HG03469 (cell line): ENCODE measurements at regions not wholly inside any gene's neighbourhood (a gene's known extent, or its start where the extent isn't known, plus 50 kb on each side); places are given as distances from the start of the nearest gene placed in this dataset.
A peak's percentile ranks its signal among the peaks of the same experiment; 100 is the strongest.
"Not testable (repeated sequence)": the region's sequence is repeated elsewhere in the genome, so short reads cannot be mapped to it uniquely, and the experiment has no call there.

Source experiments
- ATAC-seq: cut with Tn5 transposase; IDR thresholded peaks from one replicate; pipeline ENCODE4 v1.9.1; 2021; ENCODE audit warnings: mild to moderate bottlenecking, moderate library complexity, moderate number of reproducible peaks; ENCODE audit not compliant: unreplicated experiment

DNA sequence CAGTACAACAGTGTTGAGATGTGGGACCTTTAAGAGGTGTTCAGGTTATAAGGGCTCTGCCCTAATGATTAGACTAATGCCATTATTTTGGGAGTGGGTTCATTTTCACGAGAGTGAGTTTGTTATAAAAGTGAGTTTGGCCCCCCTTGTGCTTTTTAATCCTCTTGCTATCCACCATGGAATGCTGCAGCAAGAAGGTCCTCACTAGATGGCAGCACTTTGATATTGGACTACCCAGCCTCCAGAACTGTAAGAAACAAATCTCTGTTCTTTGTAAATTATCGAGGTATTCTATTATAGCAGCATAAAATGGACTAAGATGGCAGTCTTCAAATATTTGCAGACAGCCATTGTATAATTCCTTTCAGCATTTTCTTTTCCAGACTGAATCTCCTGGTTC, 212.4 kb downstream of the LRRC70 start:
- no peak for ATAC-seq

DNA sequence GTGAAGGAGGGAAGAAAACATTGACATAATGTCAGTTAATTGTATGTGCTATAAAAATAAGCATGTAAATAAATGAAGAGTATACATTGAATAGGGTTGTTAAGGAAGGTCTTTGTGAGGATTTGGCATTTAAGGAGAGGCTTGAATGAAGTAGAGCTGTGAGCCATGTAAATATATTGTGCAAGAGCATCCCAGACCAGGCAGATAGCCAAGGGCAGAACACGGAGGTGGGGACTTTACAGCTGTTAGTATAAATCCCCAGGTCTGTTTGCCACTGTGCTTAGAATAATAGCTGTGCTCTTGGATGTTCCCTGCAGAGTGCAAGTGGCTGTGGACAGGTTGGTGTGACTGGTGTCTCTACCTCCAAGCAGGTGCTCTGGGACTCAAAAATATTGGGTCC, 211.7 kb downstream of the LRRC70 start:
- ATAC-seq: no peak

- ATAC-seq: no peak
Observed at GRCh38 chr5:62786099-62786498, 207.5 kb downstream of the LRRC70 start.

DNA sequence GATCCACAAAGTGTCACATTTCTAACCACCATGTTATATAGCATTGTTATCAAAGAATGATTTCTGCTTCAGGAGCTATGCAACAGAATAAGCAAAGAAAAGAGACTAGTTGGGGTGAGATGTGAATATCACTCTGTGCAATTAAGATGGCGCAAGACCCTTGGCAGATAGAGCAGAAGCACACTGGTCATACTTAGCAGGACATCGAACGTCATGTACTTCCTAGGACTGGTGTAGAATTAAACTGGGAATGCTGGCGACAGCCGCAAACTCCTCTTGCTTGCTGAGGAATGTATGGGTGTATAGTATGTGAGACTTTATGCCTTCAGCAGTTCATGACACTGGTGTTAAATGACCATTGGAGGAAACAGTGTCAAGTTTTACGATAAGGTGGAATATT, 207.0 kb downstream of the LRRC70 start:
- no peak for ATAC-seq

DNA sequence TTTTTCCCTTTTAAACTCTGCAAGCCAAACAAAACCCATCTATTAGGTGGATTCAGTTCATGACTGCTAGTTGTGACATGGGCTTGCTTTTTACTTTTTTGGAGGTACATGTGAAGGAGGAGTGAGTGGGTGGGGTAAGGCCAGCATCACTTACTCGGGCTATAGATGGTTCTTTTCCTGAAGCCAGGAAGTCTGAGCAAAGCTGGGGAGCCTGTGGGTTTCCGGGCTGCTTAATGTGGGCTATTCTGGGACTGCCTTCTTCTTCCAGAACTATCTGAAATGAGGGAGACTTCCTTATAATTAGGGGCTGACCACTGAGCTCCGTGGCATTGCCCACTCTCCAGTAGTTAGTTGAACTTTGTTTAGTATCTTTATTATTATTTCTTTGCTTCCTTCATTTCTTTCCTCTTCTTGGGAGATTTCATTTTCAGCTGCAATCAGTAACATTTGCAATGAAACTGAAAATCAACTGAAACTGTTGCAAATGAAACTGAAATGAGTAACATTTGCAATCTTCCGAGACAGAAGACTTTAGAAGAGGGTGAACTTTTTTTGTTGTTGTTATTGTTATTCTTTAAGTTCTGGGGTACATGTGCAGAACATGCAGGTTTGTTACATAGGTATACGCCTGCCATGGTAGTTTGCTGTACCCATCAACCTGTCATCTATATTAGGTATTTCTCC, 204.9 kb downstream of the LRRC70 start:
- ATAC-seq: no peak

GRCh38 chr5:62780888-62781287, 202.3 kb downstream of the LRRC70 start:
- ATAC-seq: no peak

DNA sequence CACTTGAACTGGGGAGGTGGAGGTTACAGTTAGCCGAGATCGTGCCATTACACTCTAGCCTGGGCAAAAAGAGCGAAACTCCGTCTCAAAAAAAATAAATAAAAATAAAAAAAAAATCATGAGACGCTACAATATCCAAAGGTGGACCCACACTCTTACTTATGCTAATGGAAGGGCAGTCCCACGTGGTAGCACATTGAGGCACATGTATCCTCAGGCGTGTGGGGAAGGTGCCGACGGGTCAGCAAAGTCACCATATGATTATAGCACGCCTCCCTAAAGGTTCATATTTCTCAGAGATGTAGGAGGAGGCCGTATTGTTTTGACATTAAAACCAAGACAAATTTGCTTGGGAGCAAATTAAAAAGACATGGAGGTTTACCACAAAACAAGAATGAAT, 201.6 kb downstream of the LRRC70 start:
- no peak for ATAC-seq

- ATAC-seq: no peak
Observed at GRCh38 chr5:62779010-62779422, 200.4 kb downstream of the LRRC70 start.

DNA sequence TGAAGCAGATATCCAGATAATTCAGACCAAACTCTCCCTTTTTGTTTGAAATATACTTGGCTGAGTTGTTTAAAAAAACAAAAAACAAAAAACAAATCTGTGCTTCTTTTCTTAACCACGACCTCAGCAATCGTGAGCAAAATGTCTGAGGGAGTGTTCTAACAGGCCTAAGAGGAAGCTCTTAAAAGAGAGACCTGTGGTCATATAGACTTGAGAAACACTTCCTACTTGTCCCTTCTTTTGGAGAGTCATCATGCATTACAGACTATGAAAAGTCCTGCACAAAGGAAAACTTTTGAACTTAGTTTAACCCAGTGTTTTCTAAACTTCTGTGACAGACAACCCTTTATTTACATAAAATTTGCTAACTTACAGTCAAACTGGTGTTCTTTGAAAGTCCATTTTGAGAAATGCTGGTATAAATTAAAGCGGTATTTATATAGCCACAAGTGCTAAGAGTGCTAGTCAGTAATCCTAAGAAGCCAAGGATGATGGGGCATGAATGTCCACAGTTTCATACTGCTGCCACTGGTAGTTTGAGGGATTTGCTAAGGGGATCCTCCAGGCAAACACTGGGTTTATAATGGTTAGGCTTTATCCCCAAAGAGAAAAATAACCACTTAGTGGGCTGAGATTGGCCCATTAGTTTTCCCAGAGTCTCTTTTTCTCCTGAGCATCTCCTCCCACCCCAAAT, 199.8 kb downstream of the LRRC70 start:
- no peak for ATAC-seq

GRCh38 chr5:62777081-62777480, 198.5 kb downstream of the LRRC70 start:
- ATAC-seq: not testable (repeated sequence)

GRCh38 chr5:62776592-62776991, 198.0 kb downstream of the LRRC70 start:
- not testable (repeated sequence) for ATAC-seq

GRCh38 chr5:62773460-62773859, 194.8 kb downstream of the LRRC70 start:
- ATAC-seq: no peak

DNA sequence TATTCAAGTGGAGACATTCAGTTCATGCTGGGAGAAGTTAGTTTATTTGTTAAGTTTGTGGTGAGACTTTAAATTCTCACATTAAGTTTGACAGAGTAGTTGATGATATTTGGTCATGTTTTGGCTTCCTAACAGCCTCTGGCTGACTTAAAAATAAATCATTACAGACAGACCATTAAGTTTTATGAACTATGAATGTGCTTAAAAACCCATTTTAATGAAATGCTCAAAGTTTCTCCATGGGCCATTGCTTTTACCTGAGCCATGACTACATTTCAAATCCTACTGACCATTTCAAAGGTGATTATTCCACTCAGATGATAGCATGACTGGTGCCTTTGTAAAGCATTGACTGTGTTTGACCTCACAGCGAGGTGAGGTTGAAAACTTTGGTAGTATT, 192.7 kb downstream of the LRRC70 start:
- no peak for ATAC-seq

- ATAC-seq: no peak
Observed at GRCh38 chr5:62767650-62768049, 189.0 kb downstream of the LRRC70 start.

- no peak for ATAC-seq
Observed at GRCh38 chr5:62767077-62767476, 188.5 kb downstream of the LRRC70 start.

- ATAC-seq: peak; percentile 44
Observed at GRCh38 chr5:62762503-62762902, 183.9 kb downstream of the LRRC70 start.

DNA sequence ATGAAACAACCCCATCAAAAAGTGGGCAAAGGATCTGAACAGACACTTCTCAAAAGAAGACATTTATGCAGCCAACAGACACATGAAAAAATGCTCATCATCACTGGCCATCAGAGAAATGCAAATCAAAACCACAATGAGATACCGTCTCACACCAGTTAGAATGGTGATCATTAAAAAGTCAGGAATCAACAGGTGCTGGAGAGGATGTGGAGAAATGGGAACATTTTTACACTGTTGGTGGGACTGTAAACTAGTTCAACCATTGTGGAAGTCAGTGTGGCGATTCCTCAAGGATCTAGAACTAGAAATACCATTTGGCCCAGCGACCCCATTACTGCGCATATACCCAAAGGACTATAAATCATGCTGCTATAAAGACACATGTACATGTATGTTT, 179.1 kb downstream of the LRRC70 start:
- not testable (repeated sequence) for ATAC-seq

- ATAC-seq: not testable (repeated sequence)
Observed at GRCh38 chr5:62752998-62753367, 174.4 kb downstream of the LRRC70 start.

DNA sequence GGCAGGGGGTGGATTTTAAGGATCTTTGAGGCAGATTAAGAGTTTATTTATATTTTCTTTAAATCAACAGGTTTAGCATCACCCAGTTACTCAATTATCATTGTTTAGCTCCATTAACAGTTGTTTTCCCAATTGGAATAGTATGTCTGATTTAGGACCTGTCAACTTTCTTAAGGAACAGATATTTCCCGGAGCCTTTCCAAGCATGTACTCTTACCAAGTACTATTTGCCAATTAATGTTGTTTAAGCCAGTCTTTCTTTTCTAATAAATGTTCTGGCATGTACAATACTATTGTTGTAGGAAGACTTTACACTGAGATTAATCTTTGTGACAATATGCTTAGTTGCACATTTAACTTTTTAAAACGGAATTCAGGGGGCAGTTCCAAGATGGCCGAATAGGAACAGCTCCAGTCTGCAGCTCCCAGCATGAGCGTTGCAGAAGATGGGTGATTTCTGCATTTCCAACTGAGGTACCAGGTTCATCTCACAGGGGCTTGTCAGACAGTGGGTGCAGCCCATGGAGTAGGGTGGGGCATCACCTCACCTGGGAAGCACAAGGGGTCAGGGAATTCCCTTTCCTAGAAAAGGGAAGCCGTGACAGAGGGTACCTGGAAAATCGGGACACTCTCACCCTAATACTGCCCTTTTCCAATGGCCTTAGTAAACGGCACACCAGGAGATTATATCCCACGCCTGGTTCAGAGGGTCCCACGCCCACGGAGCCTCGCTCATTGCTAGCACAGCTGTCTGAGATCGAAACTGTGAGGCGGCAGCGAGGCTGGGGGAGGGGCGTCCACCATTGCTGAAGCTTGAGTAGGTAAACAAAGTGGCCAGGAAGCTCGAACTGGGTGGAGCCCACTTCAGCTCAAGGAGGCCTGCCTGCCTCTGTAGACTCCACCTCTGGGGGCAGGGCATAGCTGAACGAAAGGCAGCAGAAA, 173.7 kb downstream of the LRRC70 start:
- not testable (repeated sequence) for ATAC-seq

DNA sequence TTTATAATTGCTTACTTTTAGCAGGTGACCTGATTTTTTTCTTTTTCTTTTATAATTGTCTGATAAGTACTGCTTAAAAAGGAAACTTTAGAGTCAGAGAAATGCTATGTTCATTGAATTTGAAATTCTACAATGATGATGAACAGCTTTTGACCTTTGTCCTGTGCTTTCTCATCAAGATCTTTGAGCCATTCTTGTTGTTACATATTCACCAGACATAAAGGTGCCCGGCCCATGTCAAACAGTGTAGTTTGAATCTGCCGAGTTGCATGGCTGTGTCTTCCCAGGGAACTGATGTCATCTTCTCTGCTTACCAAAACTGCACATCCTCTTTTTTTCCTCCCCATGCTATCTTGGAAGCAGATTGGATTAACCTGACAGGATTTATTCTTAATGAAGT, 163.6 kb downstream of the LRRC70 start:
- ATAC-seq: no peak

GRCh38 chr5:62741761-62742160, 163.1 kb downstream of the LRRC70 start:
- ATAC-seq: no peak

DNA sequence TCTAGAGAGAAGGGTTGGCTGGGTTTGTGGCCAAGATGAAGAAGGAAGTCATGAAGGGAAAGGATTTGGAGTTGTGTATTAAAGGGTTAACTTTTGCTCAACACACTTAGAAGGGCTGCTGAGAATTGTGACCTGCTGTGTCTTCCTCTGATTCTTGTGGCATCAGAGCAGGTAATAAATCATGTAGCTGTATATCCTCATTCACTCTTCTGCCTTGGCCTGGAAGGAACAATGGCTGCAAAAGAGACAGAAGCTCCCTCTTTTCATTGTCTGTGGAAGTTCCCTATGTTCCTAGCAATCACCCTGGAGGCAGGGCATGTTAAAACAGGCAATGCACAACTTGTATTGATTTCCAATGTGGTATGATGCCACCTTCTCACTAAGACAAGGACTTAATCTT, 159.1 kb downstream of the LRRC70 start:
- ATAC-seq: no peak
